ENCODE measurements at regions not wholly inside any gene's neighbourhood (a gene's known extent, or its start where the extent isn't known, plus 50 kb on each side); places are given as distances from the start of the nearest gene placed in this dataset.

- no peak for ATAC-seq
These were observed 141.0 kb downstream of the PTPN11 start for GRCh38 chr12:112559784-112560183.

- ATAC-seq = no peak
These were observed 145.5 kb downstream of the PTPN11 start for GRCh38 chr12:112564160-112564784.

- ATAC-seq = no peak
These were observed 149.9 kb downstream of the PTPN11 start for GRCh38 chr12:112568641-112569040.

GRCh38 chr12:112570096-112570495 is 151.3 kb downstream of the PTPN11 start:
- no peak for ATAC-seq

- ATAC-seq = no peak
These were observed 154.4 kb downstream of the PTPN11 start for GRCh38 chr12:112573141-112573540.

- ATAC-seq = no peak
These were observed 156.3 kb downstream of the PTPN11 start for GRCh38 chr12:112574896-112575558.

- ATAC-seq = no peak
These were observed 156.9 kb downstream of the PTPN11 start for GRCh38 chr12:112575559-112576067.

GRCh38 chr12:112577473-112578329 is 159.0 kb downstream of the PTPN11 start:
- ATAC-seq = no peak

- ATAC-seq = no peak
These were observed 165.5 kb downstream of the PTPN11 start for GRCh38 chr12:112584266-112584722.

GRCh38 chr12:112586148-112586783 is 167.5 kb downstream of the PTPN11 start:
- ATAC-seq = no peak

GRCh38 chr12:112589275-112589674 is 170.5 kb downstream of the PTPN11 start:
- no peak for ATAC-seq

- ATAC-seq = no peak
These were observed 171.5 kb downstream of the PTPN11 start for GRCh38 chr12:112590281-112590680.

GRCh38 chr12:112591488-112591887 is 172.7 kb downstream of the PTPN11 start:
- no peak for ATAC-seq

- ATAC-seq = no peak
These were observed 176.7 kb downstream of the PTPN11 start for GRCh38 chr12:112595410-112595809.

- ATAC-seq = no peak
These were observed 179.2 kb downstream of the PTPN11 start for GRCh38 chr12:112597986-112598385.

GRCh38 chr12:112598626-112599025 is 179.9 kb downstream of the PTPN11 start:
- no peak for ATAC-seq

- ATAC-seq = no peak
These were observed 181.1 kb downstream of the PTPN11 start for GRCh38 chr12:112599871-112600270.

- no peak for ATAC-seq
These were observed 183.4 kb downstream of the PTPN11 start for GRCh38 chr12:112602150-112602549.

GRCh38 chr12:112606611-112607365 is 184.8 kb upstream of the RPH3A start:
- ATAC-seq = no peak

GRCh38 chr12:112607427-112607826 is 184.1 kb upstream of the RPH3A start:
- ATAC-seq = no peak

- ATAC-seq = no peak
These were observed 179.6 kb upstream of the RPH3A start for GRCh38 chr12:112611908-112612307.

GRCh38 chr12:112615196-112615595 is 176.4 kb upstream of the RPH3A start:
- no peak for ATAC-seq
